ENCODE measurements at regions not wholly inside any gene's neighbourhood (a gene's known extent, or its start where the extent isn't known, plus 50 kb on each side); places are given as distances from the start of the nearest gene placed in this dataset.

- intact Hi-C loops (cut with micrococcal nuclease) = loop anchor here (5.0 kb wide), 2 partner anchors 83 to 183 kb away; no protein-coding TSS in a partner anchor
- CTCF ChIA-PET = interaction anchor here (0.5 to 1.2 kb wide), 4 partner anchors 8 to 66 kb away, joined by 3 to 11 read pairs (median 4); no protein-coding TSS in a partner anchor
- TF ChIP-seq MAFK (IDR thresholded peaks at IDR 0.05; ENCODE audit: low read depth, low read length) (no peak), SMC3 (IDR thresholded peaks at IDR 0.05; ENCODE audit: low read depth, low read length) (peak; percentile 26; the same call in 1 of the 2 replicates), CTCF (conservative IDR thresholded peaks at IDR 0.05; ENCODE audit: low read depth, low read length) (peak; percentile 34; the same call in 1 of the 2 replicates), MXI1 (IDR thresholded peaks at IDR 0.05; ENCODE audit: borderline replicate concordance, low read depth, low read length) (no peak), RAD21 (IDR thresholded peaks at IDR 0.05; ENCODE audit: low read length) (peak; percentile 45), CHD1 (IDR thresholded peaks at IDR 0.05; ENCODE audit: low read depth, low read length) (no peak), NFE2L2 (IDR thresholded peaks at IDR 0.05; ENCODE audit: low read depth, low read length) (no peak)
Measured at GRCh38 chr9:109969011-109969410, 189.0 kb downstream of the PALM2AKAP2 start.

More at GRCh38 chr9:109969011-109969410, 189.0 kb downstream of the PALM2AKAP2 start:
- Histone ChIP-seq H4K91ac (ENCODE audit: insufficient read depth, low read depth, low read length) (peak overlapping the region; percentile 31), H3K79me1 (ENCODE audit: low read depth in 1 of 2, low read length in 2 of 2) (peaks cover 15 to 66% of the 10 kb centered on the region in 2 experiments), H3K27ac (ENCODE audit: insufficient read depth, low read length) (no peak overlapping the region; the same call in 1 of the 2 replicates), H2BK120ac (ENCODE audit: low read depth, low read length) (peak overlapping the region; percentile 79), H4K20me1 (ENCODE audit: insufficient read depth, low read length) (peaks cover 7% of the 10 kb centered on the region; the same call in 1 of the 2 replicates), H3K9ac (ENCODE audit: low read depth, low read length) (no peak overlapping the region), H3K23ac (ENCODE audit: low read depth, low read length) (0 out of 2 replicates have a peak overlapping the region, but pooled peaks have one; percentile 1), H3K4me1 (ENCODE audit: control insufficient read depth, insufficient read depth, low read length) (peaks cover 23% of the 10 kb centered on the region), H2AK5ac (ENCODE audit: low read depth, low read length) (peak overlapping the region; percentile 89), H3K27me3 (ENCODE audit: control insufficient read depth, insufficient read depth, low read length) (no peaks in the 10 kb centered on the region), H3K9me1 (ENCODE audit: insufficient read depth, low read length) (peaks cover 22% of the 10 kb centered on the region), H4K8ac (ENCODE audit: low read depth in 2 of 2, low read length in 2 of 2) (peak overlapping the region in 1 of 2 experiments; percentile 71; a peak in 2 of 4 replicates), H3K4me2 (ENCODE audit: low read depth, low read length) (no peak overlapping the region), H4K5ac (ENCODE audit: low read depth, low read length) (no peak overlapping the region; the same call in 1 of the 2 replicates), H2AK9ac (replicated peaks; ENCODE audit: low read depth, low read length, poor library complexity) (no peak overlapping the region), H3K14ac (replicated peaks; ENCODE audit: low read depth, low read length) (peak overlapping the region; percentile 10; the same call in 1 of the 2 replicates), H2AFZ (replicated peaks; ENCODE audit: low read length, poor library complexity) (peak overlapping the region; percentile 56), H3K18ac (ENCODE audit: low read depth, low read length) (peak overlapping the region; percentile 32), H2BK20ac (ENCODE audit: low read depth, low read length) (peak overlapping the region; percentile 59; the same call in 1 of the 2 replicates), H3K4ac (ENCODE audit: low read depth, low read length) (peak overlapping the region; percentile 73), H3K56ac (ENCODE audit: extremely low read depth, insufficient read depth, low read length) (no peak overlapping the region), H2BK15ac (ENCODE audit: low read depth, low read length) (no peak overlapping the region), H3K4me3 (ENCODE audit: insufficient read depth, low read depth, low read length) (no peak overlapping the region), H3K9me3 (ENCODE audit: control insufficient read depth, insufficient read depth, low read length) (no peaks in the 10 kb centered on the region), H2BK5ac (ENCODE audit: low read depth, low read length, poor library complexity, severe bottlenecking) (no peak overlapping the region), H3K36me3 (ENCODE audit: control insufficient read depth, insufficient read depth, low read length) (no peaks in the 10 kb centered on the region; the same call in 1 of the 2 replicates)
- BruUV-seq (replicated peaks) = no TSS peak
- DNase-seq = peak; percentile 54
- in situ Hi-C loops (cut with MboI; ENCODE audit: low sequenced_read_pairs) (no loop called here), dilution Hi-C loops (cut with HindIII; ENCODE audit: low sequenced_read_pairs, unreplicated experiment) (no loop called here)
- POLR2A ChIA-PET (ENCODE audit: unreplicated experiment) = interaction anchor here (0.5 to 1.0 kb wide), 2 partner anchors 9 to 162 kb away, joined by 3 to 4 read pairs; no protein-coding TSS in a partner anchor
- WGBS, 2 experiments (ENCODE audit: extremely low coverage in 2 of 2, insufficient read length in 1 of 2) = 63% methylated on average over 2 of the region's 4 CpGs; no CpG with 5 or more reads in 1 of the 2 experiments
- peak; percentile 79 for ATAC-seq (ENCODE audit: low read depth)

Data from IMR-90 (cell line).